ENCODE measurements at regions not wholly inside any gene's neighbourhood (a gene's known extent, or its start where the extent isn't known, plus 50 kb on each side); places are given as distances from the start of the nearest gene placed in this dataset.
A peak's percentile ranks its signal among the peaks of the same experiment; 100 is the strongest.

DNA sequence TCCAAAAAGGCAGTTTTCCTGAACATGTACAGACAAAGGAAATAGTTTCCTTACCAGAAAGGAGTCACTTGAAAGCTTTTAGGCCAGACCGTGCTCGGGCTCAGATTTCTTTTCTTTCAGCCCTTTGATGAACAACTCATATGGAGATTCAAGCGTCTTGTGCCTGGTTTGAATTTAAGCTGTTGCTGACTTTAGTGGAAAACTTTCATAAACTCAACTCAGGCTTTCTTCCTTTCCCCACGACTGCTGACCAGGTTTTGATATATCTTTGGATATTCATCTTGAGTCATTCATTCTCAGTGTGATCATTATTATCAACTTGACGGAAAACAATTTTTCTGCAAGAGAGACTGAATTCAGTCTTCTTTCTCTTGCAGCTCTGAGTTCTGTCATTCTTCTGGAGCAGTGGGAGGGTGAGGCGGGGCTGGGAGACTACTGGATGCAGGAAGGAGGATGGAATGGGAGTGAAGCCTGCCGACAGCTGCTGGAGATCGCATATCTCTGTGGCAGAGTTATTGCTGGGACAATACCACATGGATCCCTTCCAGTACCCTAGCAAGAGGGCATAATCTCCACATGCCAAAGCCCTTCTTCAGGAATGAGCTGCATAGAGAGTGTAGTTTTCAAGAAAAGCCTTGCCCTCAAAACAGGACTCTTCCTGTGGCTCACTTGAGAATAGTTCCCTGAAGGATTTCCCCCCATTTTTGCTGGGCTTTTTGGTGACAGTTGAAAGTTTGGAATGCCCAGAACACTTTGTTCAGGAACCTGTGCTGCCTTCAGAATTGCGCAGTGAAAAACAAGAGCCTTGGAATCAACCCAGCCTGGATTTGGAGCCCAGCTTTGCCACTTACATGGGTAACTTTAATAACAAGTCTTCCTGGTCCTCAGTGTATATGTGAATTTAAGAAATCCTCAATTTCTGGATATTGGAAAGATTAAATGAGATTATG is 364.4 kb downstream of the ZNF521 start:
- DNase-seq (ENCODE audit: low read depth), result no peak

DNA sequence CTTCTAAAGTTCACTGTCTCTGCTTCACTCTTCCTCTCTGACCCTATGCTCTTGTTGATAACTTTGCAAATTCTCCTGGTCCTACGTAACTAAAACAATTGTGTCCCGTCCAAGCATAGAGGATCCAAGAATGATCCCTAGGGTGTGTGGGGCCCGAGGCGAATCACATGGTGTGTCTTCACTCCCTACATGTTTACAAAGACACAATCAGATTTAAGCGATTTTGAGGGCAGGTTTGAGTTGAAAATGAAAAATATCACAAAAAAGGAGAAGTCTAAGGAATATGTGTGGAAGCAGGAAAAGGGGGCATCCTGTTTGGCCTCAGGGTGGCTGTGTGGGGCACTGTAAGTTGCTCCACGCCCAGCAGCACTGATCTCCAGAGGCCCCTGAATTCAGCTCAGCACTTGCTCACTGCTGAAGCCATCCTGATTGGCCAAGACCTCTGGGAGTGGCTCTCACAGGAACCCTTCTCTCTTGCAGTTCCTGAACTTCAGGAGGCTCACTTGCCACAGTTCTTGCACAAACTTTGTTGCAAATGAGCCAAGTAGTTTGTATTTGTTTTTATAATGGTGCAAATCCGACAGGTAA is 363.6 kb downstream of the ZNF521 start:
- DNase-seq (ENCODE audit: low read depth), result no peak

DNA sequence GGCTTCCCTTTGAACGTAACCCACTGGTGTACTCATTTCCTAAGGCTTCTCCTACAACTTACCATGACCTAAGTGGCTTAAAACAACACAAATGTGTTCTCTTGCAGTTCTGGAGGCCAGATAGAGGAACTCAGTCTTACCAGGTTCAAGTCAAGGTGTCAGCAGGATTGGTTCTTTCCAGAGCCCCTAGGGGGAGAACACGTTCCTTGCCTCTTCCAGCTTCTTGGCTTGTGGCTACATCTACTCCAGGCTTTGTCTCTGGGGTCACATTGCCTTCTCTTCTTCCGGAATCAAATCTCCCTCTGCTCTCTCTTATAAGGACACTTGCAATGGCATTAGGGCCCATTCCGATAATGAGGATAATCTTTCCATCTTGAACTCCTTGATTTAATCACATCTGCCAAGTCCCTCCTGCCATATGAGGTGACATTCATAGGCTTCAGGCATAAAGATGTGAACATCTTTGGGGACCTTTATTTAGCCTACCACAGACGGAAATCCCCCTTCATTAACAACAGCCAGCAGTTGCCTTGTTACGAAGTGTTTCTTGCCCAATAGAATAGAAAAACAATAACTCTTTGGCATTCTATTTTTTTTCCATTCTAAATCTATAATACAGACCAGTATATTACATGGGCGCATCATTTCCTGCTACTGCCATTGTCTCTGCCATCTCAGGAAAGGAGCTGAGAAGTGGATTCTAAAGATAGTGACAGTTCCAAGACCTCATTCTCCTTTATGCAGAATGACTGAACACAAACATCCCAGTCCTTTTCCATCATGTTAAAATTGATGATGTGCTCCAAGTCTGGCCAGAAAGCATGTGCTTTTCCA is 362.0 kb downstream of the ZNF521 start:
- DNase-seq (ENCODE audit: low read depth), result no peak

DNA sequence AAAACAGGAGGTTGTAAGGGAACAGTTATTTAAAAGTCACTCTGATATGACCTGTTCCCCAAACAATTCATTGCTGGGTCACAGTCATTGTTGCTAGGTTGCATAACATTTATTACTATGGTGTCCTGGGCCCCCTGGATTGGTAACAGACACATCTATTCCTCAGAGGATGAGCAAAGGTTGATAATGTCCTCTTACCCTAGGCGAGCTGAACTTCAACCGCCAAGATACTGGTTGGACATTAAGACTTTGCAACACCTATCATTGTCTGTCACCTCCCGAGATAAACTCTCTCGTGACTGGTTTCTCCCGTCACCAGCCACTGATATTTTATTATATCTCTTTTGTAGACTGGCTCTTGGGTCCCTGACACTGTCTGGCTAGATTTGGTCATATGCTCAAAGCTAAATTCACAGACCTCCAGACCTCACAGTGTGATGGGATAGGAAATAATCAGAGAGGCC is 361.3 kb downstream of the ZNF521 start:
- DNase-seq (ENCODE audit: low read depth), result no peak

DNA sequence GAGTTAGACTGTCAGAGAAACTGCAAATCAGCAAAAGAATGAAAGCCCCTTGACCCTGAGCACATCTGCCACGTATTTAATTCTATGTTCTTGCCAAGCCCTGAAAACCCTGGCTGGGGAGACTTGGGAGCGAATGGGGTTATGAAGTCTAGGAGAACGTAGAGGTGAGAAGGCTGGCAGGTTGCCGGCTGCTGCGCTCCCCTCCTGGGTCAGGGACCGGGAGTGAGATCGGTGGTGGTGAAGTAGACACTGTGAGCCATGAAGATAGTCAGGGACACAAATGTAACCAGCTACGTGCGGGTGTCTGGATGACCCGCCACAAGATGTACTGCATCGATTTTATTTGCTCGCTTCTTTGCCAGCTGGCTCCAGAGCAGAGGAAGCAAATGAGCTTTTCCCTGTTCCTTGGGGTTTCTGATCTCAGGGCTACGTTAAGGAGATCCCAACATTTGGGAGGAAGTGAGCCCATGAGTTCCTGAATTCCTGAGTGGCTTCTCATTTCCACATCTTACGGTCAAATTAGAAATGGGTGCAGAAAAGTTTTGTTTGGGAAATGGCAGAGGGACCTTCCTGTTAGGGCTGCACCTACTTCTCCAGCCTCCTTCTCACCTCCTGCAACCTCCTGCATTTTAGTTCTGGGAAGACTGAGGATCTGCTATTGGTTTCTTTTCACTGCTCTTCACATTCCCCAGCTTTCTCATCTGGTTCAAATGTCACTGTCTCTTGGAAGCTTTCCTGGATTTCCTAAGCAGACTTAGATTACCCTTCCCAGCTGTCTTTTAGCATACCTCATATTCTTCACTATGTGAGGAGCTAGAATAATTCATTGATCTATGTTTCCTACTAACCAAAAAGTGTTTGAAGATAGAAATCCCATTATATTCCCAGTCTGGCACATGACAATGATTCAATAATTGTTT is 360.6 kb downstream of the ZNF521 start:
- no peak for DNase-seq (ENCODE audit: low read depth)

DNA sequence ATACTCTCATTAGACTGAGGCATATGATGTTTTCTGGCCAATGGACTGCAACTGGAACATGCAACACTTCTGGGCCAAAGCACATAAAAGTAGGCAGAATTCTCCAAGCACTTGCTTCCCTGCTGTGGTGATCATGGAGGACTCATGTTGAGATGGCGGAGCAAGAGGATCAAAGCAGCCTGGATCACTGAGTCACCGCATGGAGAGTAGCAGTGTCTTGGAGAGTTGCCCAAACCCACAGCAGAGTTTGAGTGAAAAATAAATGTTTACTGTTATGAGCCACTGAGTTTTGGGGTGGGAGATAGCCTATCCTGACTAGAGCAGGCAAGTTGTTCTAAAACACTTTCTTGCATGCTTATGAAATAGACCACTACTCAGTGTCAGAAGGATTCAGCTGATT is 359.5 kb downstream of the ZNF521 start:
- no peak for DNase-seq (ENCODE audit: low read depth)

DNA sequence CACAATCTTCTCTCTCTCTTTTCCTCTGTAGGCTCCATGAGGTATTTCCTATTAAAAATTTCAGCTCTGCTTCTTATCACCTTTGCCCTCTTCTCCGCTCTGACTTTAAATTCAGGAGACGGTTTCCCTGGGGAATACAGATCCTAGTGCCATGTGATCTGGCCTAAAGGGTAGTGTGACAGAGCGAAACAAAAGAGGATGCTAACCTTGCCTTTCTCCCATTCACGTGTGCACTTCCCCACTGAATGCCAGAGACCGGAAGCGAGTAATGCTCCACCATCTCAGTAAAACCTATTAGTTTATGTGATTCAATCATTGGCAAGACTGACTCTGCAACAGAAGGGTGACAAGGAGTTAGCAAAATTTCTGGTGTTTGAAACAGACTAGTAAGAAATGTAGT is 358.3 kb downstream of the ZNF521 start:
- DNase-seq (ENCODE audit: low read depth), result no peak

DNA sequence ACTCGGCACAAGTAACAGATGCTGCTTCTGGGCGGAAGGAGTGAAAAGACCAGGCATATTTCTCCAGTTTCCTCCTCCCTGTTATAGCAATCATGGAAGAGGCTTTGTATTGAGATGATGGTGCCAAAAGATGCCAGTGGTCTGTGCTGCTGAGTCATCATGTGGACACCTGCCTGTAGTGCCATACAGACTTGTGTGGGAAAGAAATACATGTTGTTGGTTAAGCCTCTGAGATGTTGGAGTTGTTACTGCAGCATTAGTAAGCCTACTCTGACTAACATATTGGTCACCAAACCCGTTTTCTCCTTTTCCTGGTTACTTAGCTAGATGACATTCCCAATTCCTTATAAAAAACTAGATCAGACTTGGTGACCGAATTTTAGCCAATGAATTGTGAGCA is 356.9 kb downstream of the ZNF521 start:
- no peak for DNase-seq (ENCODE audit: low read depth)

DNA sequence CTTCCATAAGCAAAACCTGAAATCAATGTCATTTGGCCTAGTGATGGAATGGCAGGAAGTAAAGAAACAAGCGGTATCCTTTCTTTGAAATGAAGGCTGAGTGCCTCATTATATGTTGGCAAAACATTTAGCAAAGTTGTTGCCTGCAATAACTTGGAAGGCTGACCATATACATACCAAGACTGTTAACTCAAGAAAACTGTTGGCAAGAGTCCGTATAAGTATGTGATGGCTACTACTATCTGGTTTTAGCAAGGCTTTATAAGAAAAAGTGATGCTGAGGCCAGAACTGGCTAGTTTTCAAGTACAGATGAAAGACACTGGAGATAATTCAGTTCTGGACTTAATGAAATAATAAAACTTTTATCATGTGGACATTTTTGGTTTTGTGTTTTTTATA is 356.2 kb downstream of the ZNF521 start:
- DNase-seq (ENCODE audit: low read depth), result no peak

DNA sequence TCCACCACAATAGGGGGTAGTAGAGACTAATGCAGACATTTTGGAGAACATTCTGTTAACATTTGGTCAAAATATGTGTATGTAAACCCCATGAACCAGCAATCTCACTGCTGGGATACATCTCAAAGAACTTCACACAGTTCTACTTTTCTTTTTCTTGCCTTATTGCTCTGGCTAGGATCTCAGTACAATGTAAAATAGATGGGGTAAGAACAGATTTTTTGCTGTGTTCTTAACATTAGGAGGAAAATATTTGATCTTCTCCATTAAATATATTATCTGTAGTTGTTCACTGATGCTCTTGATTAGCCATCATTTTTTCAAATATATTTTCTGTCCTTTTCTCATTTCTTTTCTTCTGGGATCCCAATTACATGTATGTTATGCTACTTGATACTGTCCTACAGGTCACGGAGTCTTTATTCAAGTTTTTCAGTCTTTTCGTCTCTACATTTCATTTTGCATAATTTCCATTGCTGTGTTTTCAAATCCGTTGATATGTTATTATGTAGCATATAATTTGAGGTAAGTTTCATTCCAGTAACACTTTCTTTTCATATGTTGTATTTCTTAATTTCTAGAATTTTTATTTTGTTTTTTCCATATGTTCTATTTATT is 352.2 kb downstream of the ZNF521 start:
- DNase-seq (ENCODE audit: low read depth), result no peak

DNA sequence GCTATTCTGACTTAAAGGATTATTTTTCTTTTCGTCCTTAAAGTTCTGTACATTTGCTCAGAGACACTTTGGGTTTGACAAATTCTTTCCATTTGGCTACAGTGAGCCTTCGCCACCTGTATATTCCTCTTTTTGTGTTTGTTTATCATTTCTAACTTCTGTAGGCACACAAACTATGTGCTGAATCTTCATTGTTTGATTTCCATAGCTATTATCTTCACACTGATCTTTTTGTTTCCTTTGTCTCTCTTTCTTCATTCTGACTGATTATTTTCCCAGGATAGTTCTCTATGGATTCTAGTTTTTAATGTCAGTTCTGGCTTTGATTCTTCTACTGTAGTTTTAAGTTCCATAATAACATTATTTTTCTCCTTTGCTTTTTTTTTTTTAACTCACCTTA is 350.2 kb downstream of the ZNF521 start:
- no peak for DNase-seq (ENCODE audit: low read depth)

DNA sequence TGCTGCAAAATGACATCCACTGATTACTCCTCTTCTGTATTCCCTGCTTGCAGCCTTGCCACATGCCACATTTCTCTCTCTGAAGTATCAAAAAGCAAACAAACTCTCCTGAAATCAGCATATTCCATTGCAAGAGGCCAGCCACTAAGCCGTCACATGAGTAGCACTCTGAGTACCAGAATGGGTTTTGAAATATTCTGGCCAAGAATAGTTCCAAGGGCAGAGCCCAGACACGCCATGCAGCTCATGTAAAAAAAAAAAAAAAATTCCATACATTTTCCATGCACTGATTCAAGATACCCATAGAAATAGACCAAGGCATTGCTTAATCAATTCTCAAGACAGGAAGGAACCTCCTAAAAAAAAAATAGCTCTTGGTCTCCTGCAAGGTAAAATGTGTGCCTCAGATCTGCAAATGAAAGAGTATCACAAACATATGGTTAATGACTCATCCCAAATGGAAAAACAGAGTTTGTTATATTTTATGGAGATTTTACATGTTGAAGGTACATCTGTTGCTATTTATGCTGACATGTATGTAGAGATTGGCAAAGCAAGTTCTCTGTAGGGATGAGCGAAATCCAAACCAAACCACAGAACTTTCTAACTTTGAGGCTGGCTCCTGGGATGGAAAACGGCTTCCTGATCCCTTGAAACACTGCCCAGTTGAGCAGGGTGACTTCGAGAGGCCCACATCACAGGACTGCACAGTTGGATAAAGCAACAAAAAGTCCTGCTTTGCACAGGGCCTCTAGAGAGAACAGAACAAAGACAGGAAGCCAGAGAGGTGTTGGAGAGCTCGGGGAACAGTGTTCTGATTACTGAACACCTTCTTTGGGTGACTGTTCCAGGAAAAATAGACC is 346.2 kb downstream of the ZNF521 start:
- DNase-seq (ENCODE audit: low read depth), result peak; percentile 56

DNA sequence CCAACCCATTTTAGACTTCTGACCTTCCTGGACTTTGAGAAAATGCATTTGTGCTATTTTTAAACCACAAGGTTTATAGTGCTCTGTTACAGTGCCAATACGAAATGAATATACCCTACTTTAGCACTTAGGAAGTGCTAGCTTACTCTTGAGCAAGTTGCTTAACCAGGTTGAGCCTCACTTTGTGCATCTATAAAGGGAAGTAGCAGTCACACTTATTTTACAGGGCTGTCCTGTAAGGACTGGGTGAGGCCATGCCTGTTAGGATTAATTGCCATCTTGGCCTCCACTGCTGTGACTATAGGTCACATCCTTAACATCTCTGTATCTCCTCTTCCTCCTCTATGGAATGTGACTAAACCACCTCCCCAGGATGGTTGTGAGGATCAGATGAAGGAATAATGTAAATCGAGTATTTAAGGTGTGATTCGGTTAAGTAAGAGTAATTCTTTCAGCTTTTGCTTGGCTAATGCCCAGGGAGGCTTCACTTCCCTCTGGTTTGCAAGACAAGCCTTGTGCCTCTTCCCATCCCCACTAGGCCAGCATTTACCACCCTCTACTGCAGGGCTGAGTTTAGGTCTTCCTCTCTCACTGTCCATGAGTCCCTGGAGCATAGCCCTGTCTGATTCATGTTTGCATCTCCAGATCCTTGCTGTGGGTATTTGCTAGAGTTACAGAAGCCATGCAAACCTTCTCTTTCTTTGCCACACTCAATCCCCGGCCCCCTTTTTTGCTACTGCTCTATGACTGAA is 341.2 kb downstream of the ZNF521 start:
- no peak for DNase-seq (ENCODE audit: low read depth)

Measured in fibroblast of the conjunctiva (primary cell).